ENCODE measurements at regions not wholly inside any gene's neighbourhood (a gene's known extent, or its start where the extent isn't known, plus 50 kb on each side); places are given as distances from the start of the nearest gene placed in this dataset.
"Not testable (repeated sequence)": the region's sequence is repeated elsewhere in the genome, so short reads cannot be mapped to it uniquely, and the experiment has no call there.

GRCh38 chr6:137634177-137634576 lies 140.0 kb upstream of the OLIG3 start:
- peaks cover 33% of the 10 kb centered on the region for H3K27me3 Mint-ChIP-seq
- not testable (repeated sequence) for H3K4me3 Mint-ChIP-seq; H3K9me3 ChIP-seq (ENCODE audit: control insufficient read depth, low read length, poor library complexity, severe bottlenecking); DNase-seq; ATAC-seq; H3K27ac Mint-ChIP-seq; H3K36me3 Mint-ChIP-seq (ENCODE audit: low read depth)
- peaks cover 15% of the 10 kb centered on the region for H3K4me1 Mint-ChIP-seq

GRCh38 chr6:137637121-137637520 lies 142.9 kb upstream of the OLIG3 start:
- Mint-ChIP-seq H3K27ac (no peak overlapping the region), H3K36me3 (ENCODE audit: low read depth) (no peaks in the 10 kb centered on the region), H3K4me3 (no peak overlapping the region), H3K27me3 (peaks cover 24% of the 10 kb centered on the region), H3K4me1 (peaks cover 18% of the 10 kb centered on the region)
- ATAC-seq (no peak), DNase-seq (no peak)
- no peaks in the 10 kb centered on the region for H3K9me3 ChIP-seq (ENCODE audit: control insufficient read depth, low read length, poor library complexity, severe bottlenecking)

GRCh38 chr6:137638926-137639706 lies 144.9 kb upstream of the OLIG3 start:
- H3K9me3 ChIP-seq (ENCODE audit: control insufficient read depth, low read length, poor library complexity, severe bottlenecking), result no peaks in the 10 kb centered on the region
- H3K27me3 Mint-ChIP-seq, result peaks cover 14% of the 10 kb centered on the region
- no peaks in the 10 kb centered on the region for H3K36me3 Mint-ChIP-seq (ENCODE audit: low read depth)
- H3K4me1 Mint-ChIP-seq, result peaks cover 14% of the 10 kb centered on the region
- ATAC-seq, result no peak
- H3K4me3 Mint-ChIP-seq, result peak overlapping the region; percentile 60
- DNase-seq, result no peak
- H3K27ac Mint-ChIP-seq, result peak overlapping the region; percentile 56

GRCh38 chr6:137640086-137640485 lies 145.9 kb upstream of the OLIG3 start:
- DNase-seq (no peak), ATAC-seq (no peak)
- no peaks in the 10 kb centered on the region for H3K9me3 ChIP-seq (ENCODE audit: control insufficient read depth, low read length, poor library complexity, severe bottlenecking)
- no peaks in the 10 kb centered on the region for H3K36me3 Mint-ChIP-seq (ENCODE audit: low read depth)
- peaks cover 14% of the 10 kb centered on the region for H3K4me1 Mint-ChIP-seq
- peaks cover 13% of the 10 kb centered on the region for H3K27me3 Mint-ChIP-seq
- H3K27ac Mint-ChIP-seq, result no peak overlapping the region
- H3K4me3 Mint-ChIP-seq, result no peak overlapping the region

- DNase-seq (peak; percentile 25 to 51 (median 36)), ATAC-seq (peak; percentile 91)
- no peak overlapping the region for H3K27ac Mint-ChIP-seq
- H3K4me1 Mint-ChIP-seq, result peaks cover 12% of the 10 kb centered on the region
- no peak overlapping the region for H3K4me3 Mint-ChIP-seq
- H3K36me3 Mint-ChIP-seq (ENCODE audit: low read depth), result no peaks in the 10 kb centered on the region
- peaks cover 9% of the 10 kb centered on the region for H3K27me3 Mint-ChIP-seq
- H3K9me3 ChIP-seq (ENCODE audit: control insufficient read depth, low read length, poor library complexity, severe bottlenecking), result no peaks in the 10 kb centered on the region
Measured at GRCh38 chr6:137641474-137642077, 147.4 kb upstream of the OLIG3 start.

- not testable (repeated sequence) for H3K27ac Mint-ChIP-seq; DNase-seq; ATAC-seq; H3K4me3 Mint-ChIP-seq; H3K36me3 Mint-ChIP-seq (ENCODE audit: low read depth); H3K9me3 ChIP-seq (ENCODE audit: control insufficient read depth, low read length, poor library complexity, severe bottlenecking)
- Mint-ChIP-seq H3K27me3 (peaks cover 23% of the 10 kb centered on the region), H3K4me1 (peaks cover 10% of the 10 kb centered on the region)
Measured at GRCh38 chr6:137643210-137643609, 149.0 kb upstream of the OLIG3 start.

- not testable (repeated sequence) for H3K36me3 Mint-ChIP-seq (ENCODE audit: low read depth); H3K4me1 Mint-ChIP-seq; ATAC-seq; DNase-seq; H3K9me3 ChIP-seq (ENCODE audit: control insufficient read depth, low read length, poor library complexity, severe bottlenecking); H3K4me3 Mint-ChIP-seq
- peaks cover 28% of the 10 kb centered on the region for H3K27me3 Mint-ChIP-seq
- H3K27ac Mint-ChIP-seq, result peak overlapping the region; percentile 37
Measured at GRCh38 chr6:137643644-137644043, 149.4 kb upstream of the OLIG3 start.

GRCh38 chr6:137645850-137646249 lies 151.7 kb upstream of the OLIG3 start:
- H3K27me3 Mint-ChIP-seq, result peaks cover 40% of the 10 kb centered on the region
- H3K36me3 Mint-ChIP-seq (ENCODE audit: low read depth), result no peaks in the 10 kb centered on the region
- H3K4me1 Mint-ChIP-seq, result no peaks in the 10 kb centered on the region
- H3K4me3 Mint-ChIP-seq, result no peak overlapping the region
- H3K9me3 ChIP-seq (ENCODE audit: control insufficient read depth, low read length, poor library complexity, severe bottlenecking), result no peaks in the 10 kb centered on the region
- DNase-seq (no peak), ATAC-seq (no peak)
- no peak overlapping the region for H3K27ac Mint-ChIP-seq

- DNase-seq, result no peak
- Mint-ChIP-seq H3K4me1 (no peaks in the 10 kb centered on the region), H3K27ac (no peak overlapping the region), H3K27me3 (peaks cover 42% of the 10 kb centered on the region), H3K4me3 (no peak overlapping the region), H3K36me3 (ENCODE audit: low read depth) (no peaks in the 10 kb centered on the region)
- no peaks in the 10 kb centered on the region for H3K9me3 ChIP-seq (ENCODE audit: control insufficient read depth, low read length, poor library complexity, severe bottlenecking)
- ATAC-seq, result no peak
Measured at GRCh38 chr6:137646484-137646883, 152.3 kb upstream of the OLIG3 start.

- Mint-ChIP-seq H3K4me1 (no peaks in the 10 kb centered on the region), H3K4me3 (no peak overlapping the region), H3K27ac (no peak overlapping the region), H3K27me3 (peaks cover 45% of the 10 kb centered on the region), H3K36me3 (ENCODE audit: low read depth) (no peaks in the 10 kb centered on the region)
- DNase-seq, result no peak
- no peaks in the 10 kb centered on the region for H3K9me3 ChIP-seq (ENCODE audit: control insufficient read depth, low read length, poor library complexity, severe bottlenecking)
- ATAC-seq, result no peak
Measured at GRCh38 chr6:137647762-137648447, 153.7 kb upstream of the OLIG3 start.

GRCh38 chr6:137650720-137651119 lies 156.5 kb upstream of the OLIG3 start:
- Mint-ChIP-seq H3K27ac (no peak overlapping the region), H3K4me1 (no peaks in the 10 kb centered on the region), H3K27me3 (peaks cover 40% of the 10 kb centered on the region), H3K36me3 (ENCODE audit: low read depth) (no peaks in the 10 kb centered on the region), H3K4me3 (no peak overlapping the region)
- DNase-seq (no peak), ATAC-seq (no peak)
- no peaks in the 10 kb centered on the region for H3K9me3 ChIP-seq (ENCODE audit: control insufficient read depth, low read length, poor library complexity, severe bottlenecking)

GRCh38 chr6:137651178-137651577 lies 157.0 kb upstream of the OLIG3 start:
- no peak for ATAC-seq
- H3K4me1 Mint-ChIP-seq, result no peaks in the 10 kb centered on the region
- H3K9me3 ChIP-seq (ENCODE audit: control insufficient read depth, low read length, poor library complexity, severe bottlenecking), result no peaks in the 10 kb centered on the region
- H3K27ac Mint-ChIP-seq, result no peak overlapping the region
- H3K4me3 Mint-ChIP-seq, result no peak overlapping the region
- DNase-seq, result no peak
- no peaks in the 10 kb centered on the region for H3K36me3 Mint-ChIP-seq (ENCODE audit: low read depth)
- peaks cover 40% of the 10 kb centered on the region for H3K27me3 Mint-ChIP-seq

GRCh38 chr6:137651591-137652335 lies 157.6 kb upstream of the OLIG3 start:
- no peaks in the 10 kb centered on the region for H3K36me3 Mint-ChIP-seq (ENCODE audit: low read depth)
- no peak for DNase-seq
- no peaks in the 10 kb centered on the region for H3K4me1 Mint-ChIP-seq
- no peak overlapping the region for H3K4me3 Mint-ChIP-seq
- ATAC-seq, result no peak
- H3K27me3 Mint-ChIP-seq, result peaks cover 34% of the 10 kb centered on the region
- no peaks in the 10 kb centered on the region for H3K9me3 ChIP-seq (ENCODE audit: control insufficient read depth, low read length, poor library complexity, severe bottlenecking)
- no peak overlapping the region for H3K27ac Mint-ChIP-seq
